ENCODE measurements at regions not wholly inside any gene's neighbourhood (a gene's known extent, or its start where the extent isn't known, plus 50 kb on each side); places are given as distances from the start of the nearest gene placed in this dataset.

DNA sequence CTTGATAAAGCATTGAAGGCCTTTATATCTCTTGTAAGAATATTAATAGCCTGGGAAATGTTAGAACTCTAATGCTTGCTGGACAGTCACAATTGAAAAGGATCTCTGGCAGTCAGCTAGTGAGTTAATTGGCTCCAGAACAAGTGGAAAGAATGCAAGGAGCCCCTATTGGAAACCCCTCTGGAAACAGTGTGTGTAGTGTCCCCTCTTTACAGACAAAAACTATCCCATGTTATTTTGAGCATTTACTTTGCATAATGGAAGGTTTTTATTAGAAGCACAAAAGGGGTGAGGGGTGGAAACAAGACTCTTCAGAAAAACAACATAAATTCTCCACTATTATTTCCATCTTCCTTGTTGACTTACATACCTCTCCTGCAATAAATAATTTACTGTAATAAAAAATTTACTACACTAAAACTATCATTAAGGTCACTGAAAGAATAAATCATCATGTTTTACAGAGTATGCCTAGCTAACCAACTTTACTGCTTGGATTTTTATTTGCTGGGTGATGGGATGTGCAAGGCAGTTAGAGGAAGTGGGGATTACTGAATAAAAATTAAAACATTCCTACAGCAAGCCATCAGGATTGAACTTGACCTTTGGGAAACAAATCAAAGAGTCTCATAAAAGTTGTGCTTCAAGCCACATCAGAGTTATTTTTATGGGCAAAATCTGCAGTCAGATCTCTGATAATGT, 610.4 kb downstream of the TBC1D4 start:
- no peak overlapping the region for H3K4me3 ChIP-seq (ENCODE audit: control insufficient read depth, low read depth, low read length)
- DNase-seq (ENCODE audit: low read depth): no peak
- TF ChIP-seq, protein P1, sequence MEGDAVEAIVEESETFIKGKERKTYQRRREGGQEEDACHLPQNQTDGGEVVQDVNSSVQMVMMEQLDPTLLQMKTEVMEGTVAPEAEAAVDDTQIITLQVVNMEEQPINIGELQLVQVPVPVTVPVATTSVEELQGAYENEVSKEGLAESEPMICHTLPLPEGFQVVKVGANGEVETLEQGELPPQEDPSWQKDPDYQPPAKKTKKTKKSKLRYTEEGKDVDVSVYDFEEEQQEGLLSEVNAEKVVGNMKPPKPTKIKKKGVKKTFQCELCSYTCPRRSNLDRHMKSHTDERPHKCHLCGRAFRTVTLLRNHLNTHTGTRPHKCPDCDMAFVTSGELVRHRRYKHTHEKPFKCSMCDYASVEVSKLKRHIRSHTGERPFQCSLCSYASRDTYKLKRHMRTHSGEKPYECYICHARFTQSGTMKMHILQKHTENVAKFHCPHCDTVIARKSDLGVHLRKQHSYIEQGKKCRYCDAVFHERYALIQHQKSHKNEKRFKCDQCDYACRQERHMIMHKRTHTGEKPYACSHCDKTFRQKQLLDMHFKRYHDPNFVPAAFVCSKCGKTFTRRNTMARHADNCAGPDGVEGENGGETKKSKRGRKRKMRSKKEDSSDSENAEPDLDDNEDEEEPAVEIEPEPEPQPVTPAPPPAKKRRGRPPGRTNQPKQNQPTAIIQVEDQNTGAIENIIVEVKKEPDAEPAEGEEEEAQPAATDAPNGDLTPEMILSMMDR (conservative IDR thresholded peaks at IDR 0.05; ENCODE audit: control insufficient read depth, insufficient read depth, low read depth, low read length): no peak

DNA sequence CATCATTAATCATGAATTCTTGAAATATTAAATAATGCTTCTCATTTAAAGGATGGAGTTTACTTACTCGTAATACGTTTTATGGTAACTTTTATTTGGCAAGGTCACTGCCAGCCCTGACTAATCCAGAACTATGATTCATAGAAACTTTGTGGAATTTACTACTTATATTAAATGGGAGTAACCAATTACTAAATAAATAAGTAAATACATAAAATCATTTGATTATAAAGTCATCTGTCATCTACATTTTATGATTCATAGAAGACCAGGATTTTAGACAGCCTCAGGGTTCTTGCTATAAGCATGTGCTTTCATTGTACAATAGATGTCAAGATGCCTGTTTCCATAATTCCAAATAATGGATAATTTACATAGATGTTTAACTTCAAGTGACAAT, 611.1 kb downstream of the TBC1D4 start:
- DNase-seq (ENCODE audit: low read depth): peak; percentile 63
- TF ChIP-seq, protein P1 (conservative IDR thresholded peaks at IDR 0.05; ENCODE audit: control insufficient read depth, insufficient read depth, low read depth, low read length): no peak
- H3K4me3 ChIP-seq (ENCODE audit: control insufficient read depth, low read depth, low read length): no peak overlapping the region

DNA sequence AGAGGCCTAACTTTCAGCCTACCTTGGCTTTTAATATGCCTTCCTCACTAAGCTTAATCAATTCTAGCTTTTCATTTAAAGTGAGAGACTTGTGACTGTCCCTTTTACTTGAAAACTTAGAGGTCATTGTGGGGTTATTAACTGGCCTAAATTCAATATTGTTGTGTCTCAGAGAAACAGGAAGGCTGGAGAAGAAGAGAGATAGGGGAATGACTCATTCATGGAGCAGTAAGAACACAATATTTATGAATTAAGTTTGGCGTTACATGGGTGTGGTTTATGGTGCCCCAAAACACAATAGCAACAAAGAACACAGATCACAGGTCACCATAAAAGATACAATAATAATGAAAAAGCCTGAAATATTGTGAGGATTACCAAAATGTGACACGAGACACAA, 612.1 kb downstream of the TBC1D4 start:
- peak; percentile 16 for DNase-seq (ENCODE audit: low read depth)
- TF ChIP-seq, protein P1 (conservative IDR thresholded peaks at IDR 0.05; ENCODE audit: control insufficient read depth, insufficient read depth, low read depth, low read length): no peak

DNA sequence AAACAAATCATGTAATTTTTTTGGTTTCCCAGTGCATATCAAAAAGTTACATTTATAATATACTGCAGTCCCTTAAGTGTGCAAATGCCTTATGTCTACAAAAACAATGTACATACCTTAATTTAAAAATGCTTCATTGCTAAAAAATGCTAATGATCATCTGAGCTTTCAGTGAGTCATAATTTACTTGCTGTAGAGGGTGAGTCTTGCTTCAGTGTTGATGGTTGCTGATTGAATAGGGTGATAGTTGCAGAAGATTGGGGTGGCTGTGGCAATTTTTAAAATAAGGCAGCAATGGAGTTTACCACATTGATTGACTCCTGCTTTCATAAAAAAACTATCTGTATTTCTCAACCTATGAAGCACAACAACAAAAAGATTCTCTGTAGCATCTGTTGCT, 613.9 kb downstream of the TBC1D4 start:
- H3K4me3 ChIP-seq (ENCODE audit: control insufficient read depth, low read depth, low read length): no peak overlapping the region
- peak; percentile 61 for DNase-seq (ENCODE audit: low read depth)
- TF ChIP-seq, protein P1 (conservative IDR thresholded peaks at IDR 0.05; ENCODE audit: control insufficient read depth, insufficient read depth, low read depth, low read length): no peak

More for the DNA sequence above, 612.1 kb downstream of the TBC1D4 start:
- H3K4me3 ChIP-seq (ENCODE audit: control insufficient read depth, low read depth, low read length): no peak overlapping the region

DNA sequence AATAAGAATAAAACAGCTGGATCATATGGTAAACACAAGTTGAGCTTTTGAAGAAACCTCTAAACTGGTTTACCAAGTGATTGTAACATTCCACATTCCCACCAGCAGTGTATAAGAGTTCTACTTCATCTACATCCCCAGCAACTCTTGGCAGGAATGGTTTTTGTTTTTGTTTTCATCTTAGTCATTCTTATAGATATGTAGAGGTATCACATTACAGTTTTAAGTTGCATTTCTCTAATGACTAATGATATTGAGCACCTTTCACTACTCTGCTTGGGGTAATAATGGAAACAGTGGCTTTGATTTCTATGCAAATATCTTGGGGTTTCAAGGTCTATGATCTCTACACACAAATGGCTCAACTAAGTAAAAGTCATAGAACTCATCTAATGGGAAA, 614.5 kb downstream of the TBC1D4 start:
- no peak overlapping the region for H3K4me3 ChIP-seq (ENCODE audit: control insufficient read depth, low read depth, low read length)
- peak; percentile 59 for DNase-seq (ENCODE audit: low read depth)
- TF ChIP-seq, protein P1 (conservative IDR thresholded peaks at IDR 0.05; ENCODE audit: control insufficient read depth, insufficient read depth, low read depth, low read length): no peak

DNA sequence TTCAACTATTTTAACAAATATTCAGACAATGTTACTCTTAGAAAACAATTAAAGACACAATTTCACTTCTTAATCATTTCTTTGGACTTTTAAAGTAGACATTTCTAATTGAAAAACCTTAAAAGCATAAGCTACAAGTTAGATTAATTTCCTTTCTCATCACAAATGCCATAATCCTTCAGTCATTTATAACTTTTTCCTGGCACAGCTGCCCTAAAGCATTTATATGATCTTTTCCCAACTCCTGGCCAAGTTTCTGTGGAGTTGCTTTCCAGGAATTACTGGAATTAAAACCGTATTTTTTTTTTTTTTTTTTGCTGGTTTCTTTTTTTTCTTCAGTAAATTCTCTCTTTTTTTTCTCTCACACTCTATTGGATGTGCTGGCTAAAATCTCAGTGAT, 615.9 kb downstream of the TBC1D4 start:
- TF ChIP-seq, protein P1 (conservative IDR thresholded peaks at IDR 0.05; ENCODE audit: control insufficient read depth, insufficient read depth, low read depth, low read length): no peak
- no peak for DNase-seq (ENCODE audit: low read depth)
- H3K4me3 ChIP-seq (ENCODE audit: control insufficient read depth, low read depth, low read length): no peak overlapping the region
